Dedifferentiated amniotic fluid mesenchymal stem cell (primary cell): ENCODE measurements at regions not wholly inside any gene's neighbourhood (a gene's known extent, or its start where the extent isn't known, plus 50 kb on each side); places are given as distances from the start of the nearest gene placed in this dataset.

ENCODE experiments used
- DNase-seq: peaks from one replicate; pipeline ENCODE4 v3.0.0-alpha.2; 2016; ENCODE audit errors: extremely low spot score

DNA sequence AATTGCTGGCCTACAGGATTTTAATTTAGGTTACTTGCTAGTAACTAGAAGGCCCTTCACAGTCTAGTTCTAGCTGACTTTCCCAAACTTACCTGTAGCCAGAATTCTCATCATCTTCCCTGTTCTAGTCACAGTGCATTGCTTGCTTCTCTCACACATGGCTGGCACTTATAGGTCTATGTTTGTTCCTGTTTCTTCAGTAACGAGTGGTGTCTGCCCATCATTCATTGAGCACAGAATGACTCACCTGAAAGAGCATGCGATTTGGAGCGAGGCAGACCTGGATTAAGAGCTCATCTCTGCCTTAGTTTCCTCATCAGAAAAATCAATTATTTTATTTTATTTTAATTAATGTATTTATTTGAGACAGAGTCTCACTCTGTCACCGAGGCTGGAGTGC lies 201.7 kb upstream of the ANK2 start:
- no peak for DNase-seq

DNA sequence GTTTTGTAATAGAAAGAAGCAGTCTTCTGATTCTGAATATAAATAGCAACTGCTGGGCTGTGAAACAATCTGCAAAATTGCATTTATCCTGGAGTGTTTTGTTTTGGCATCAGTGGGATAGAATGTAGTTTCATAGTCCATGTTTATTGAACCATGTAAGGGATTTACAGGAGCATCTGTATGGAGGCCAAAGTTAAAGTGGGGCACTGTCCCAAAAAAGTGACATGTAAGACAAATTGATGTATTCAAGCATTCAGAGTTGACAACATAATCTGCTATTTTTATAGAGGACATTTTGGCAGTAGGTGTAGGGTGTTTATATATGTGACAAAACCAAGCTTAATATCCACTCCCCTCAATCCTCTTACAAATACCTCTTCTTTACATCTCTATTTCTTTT lies 200.5 kb upstream of the ANK2 start:
- no peak for DNase-seq

DNA sequence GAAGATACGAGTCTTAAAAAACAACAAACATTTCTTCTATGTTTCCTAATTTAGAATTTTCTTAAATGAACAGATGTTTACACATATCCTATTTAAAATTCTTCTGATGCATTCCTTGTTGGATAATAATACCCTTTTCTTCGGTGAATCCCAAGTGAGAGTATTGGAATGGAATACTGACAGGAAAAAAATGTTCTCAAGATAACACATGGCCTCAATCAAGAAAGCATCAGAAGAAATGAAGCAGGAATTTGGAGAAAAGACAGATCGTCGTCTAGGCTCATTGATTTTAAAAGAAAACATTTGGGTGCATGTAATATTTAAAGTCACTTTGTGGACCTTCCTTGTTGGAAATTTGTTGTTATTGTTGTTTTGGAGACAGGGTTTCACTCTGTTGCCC lies 196.9 kb upstream of the ANK2 start:
- no peak for DNase-seq

DNA sequence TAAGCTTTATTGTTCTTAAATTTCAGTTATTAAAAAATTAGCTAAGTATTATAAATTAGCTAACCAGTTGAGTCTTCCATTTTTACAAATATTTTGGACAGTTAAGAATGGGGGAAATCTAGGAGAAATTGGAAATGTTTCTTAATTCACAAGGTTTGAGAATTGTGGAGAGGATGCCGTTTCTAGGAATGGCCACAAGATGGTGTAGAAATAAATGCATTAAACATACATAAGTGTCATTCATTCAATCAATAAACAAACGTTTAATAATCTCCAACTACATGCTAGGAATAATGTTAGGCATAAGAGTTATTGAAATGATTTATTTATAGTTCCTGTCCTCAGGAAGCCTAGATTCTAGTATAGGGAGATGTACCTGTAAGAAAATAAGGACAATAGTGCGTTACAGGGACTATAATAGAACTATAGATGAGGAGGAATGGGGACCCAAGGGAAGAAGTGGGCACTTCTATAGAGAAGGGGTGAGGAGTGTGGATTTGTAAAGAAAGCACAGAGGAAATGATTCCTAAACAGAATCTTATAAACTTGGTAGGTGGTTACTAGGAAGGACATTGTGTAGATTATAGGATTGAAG lies 195.7 kb upstream of the ANK2 start:
- DNase-seq: no peak

- no peak for DNase-seq
These were observed 195.0 kb upstream of the ANK2 start for GRCh38 chr4:112854420-112854819.

DNA sequence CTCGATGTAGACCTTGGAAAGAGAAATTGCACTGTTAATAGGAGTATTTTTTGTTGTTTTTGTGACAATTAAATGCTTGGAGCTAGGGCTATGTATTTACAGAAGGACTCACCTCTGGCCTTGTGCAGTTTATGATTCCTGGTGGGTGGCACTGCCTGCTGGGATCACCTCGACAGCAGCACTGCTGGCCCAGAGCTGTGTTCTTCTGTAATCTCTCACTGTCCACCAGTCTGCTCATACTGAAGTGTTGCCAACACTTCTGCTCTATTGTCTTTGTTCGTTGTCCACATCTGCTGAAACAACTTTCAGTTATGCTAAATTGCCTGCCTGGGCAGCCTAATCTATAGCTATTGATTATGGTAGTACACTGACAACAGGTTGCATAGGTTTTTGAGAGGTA lies 194.4 kb upstream of the ANK2 start:
- no peak for DNase-seq

DNA sequence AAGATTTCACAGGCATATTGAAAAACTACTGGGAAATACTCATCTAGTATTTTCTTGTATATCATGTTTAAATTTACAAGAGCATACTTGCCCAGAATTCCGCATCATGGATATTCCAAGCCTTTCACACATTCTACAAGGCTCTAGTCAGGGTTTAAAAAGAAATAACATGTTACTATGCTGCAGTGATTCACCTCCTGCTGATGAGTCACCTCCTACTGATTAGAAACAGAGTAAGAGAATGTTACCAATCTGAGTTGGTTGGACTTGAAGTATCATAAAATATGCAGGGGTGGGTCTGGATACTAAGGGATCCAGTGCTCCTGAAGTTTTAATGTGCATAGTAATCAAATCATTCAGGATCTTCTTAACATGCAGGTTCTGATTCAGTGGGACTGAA lies 192.0 kb upstream of the ANK2 start:
- peak; percentile 80 for DNase-seq

GRCh38 chr4:112858751-112859150 lies 190.7 kb upstream of the ANK2 start:
- no peak for DNase-seq

GRCh38 chr4:112859456-112860184 lies 189.8 kb upstream of the ANK2 start:
- DNase-seq: no peak

GRCh38 chr4:112860830-112861690 lies 188.4 kb upstream of the ANK2 start:
- no peak for DNase-seq

DNA sequence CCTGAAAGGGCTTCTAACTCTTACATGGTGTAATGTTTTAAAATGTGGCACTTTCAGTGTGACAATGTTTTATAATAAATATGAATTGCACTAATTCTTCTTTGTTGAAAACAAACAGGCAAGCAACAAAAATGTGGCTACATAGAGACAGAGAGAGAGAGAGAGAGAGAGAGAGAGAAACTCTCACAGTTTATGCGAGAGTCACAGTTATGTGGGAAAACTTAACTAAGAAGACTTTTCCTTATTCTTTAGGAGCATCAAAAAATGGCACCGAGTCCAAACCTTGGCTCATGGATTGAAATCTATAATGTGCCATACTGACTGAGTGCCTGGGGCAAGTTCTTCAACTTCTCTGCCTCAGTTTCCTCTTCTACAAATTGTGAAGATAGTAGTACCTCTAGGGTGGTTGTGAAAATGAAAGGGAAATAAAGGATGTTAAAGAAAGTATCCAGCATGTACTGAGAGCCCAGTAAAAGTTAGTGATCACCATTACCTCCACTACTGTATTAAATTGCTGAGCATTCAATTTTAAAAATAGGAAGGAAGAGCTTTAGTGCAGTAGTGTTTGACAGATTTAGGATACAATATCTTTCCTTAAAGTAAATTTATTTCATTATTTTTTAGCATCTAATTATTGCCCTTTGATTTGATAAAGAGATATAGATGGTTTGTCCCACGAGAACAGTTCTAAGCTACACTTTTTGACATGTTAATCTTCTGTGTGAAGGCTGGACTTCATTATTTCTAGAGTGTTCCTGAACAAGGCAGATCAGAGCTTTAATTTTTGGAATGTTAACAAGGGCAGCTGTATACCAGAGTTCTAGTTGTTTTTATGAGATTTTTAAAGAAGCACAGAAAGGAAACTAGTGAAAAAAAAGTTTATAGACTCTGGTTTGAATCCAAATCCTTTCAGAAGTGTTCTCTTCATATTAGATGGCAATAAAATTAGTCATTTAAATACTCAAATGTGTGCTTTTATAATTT lies 187.5 kb upstream of the ANK2 start:
- no peak for DNase-seq

GRCh38 chr4:112865443-112865842 lies 184.0 kb upstream of the ANK2 start:
- no peak for DNase-seq

- no peak for DNase-seq
These were observed 173.1 kb upstream of the ANK2 start for GRCh38 chr4:112876316-112876715.

- DNase-seq: no peak
These were observed 167.6 kb upstream of the ANK2 start for GRCh38 chr4:112881842-112882241.

GRCh38 chr4:112882286-112882685 lies 167.2 kb upstream of the ANK2 start:
- DNase-seq: no peak

GRCh38 chr4:112884406-112884805 lies 165.0 kb upstream of the ANK2 start:
- DNase-seq: no peak

- no peak for DNase-seq
These were observed 163.6 kb upstream of the ANK2 start for GRCh38 chr4:112885897-112886296.

GRCh38 chr4:112888622-112889021 lies 160.8 kb upstream of the ANK2 start:
- no peak for DNase-seq

GRCh38 chr4:112889199-112889598 lies 160.3 kb upstream of the ANK2 start:
- DNase-seq: no peak

DNA sequence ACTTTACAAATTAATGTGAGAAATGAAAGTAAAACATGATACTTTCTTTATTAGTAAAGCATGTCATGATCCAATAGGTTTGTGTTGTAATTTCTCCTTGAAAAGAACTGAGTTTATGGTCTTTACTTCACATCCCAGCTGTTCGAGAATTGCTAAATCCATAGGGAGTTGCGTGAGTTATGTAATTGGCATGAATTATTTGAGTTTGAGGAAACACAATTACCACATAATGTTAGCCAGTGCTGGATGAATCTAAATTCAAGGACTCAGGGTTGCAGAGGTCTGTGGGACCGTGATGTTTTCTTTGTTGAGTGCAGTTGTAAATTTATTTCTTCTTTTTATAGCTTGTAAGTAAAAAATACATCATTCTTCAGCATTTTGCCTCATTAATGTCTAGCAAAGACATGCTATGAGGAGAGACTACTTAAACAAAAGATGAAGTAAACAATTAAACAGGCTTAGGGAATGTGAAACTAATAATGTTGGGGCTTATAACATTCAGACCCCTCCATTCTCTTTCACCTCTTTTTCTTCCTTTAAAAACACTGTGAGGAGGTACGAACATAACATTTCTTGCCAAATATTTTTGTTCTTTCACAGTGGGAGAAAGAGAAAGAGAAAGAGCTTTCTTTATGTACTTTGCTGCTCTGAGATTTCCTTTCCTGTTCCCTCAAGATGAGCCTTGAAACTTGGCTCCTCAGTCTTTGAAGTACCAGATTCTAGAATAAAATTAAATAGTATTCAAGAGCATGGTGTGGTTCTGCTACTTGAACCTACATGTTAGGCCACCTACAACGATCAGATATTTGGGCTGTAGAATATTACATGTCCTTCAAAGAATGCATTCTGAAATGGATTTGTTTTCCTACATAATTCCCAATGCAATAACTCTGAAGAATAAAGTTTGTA lies 159.6 kb upstream of the ANK2 start:
- DNase-seq: peak; percentile 62

- no peak for DNase-seq
These were observed 155.0 kb upstream of the ANK2 start for GRCh38 chr4:112894480-112894879.
